ENCODE measurements at regions not wholly inside any gene's neighbourhood (a gene's known extent, or its start where the extent isn't known, plus 50 kb on each side); places are given as distances from the start of the nearest gene placed in this dataset.

GRCh38 chr16:73737637-73738036 is 559.0 kb upstream of the PSMD7 start:
- no peak for DNase-seq

GRCh38 chr16:73735954-73736353 is 560.7 kb upstream of the PSMD7 start:
- no peak for DNase-seq

DNA sequence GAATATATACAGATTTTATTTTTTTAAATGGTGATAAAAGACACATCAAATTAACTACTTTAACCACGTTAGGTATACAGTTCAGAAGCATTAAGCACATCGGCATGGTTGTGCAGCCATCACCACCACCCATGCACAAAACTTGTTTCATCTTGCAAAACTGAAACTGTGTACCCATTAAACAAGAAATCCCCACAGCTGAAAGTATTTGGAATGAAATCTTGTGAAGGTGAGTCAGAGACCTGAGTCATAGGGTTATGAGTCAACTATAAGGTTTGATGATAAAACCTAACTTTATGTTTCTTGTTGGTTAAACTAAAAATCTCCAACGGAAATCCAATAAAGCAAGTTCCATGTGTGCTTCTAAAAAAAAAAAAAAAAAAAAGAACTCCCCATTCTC is 561.6 kb upstream of the PSMD7 start:
- DNase-seq: no peak

GRCh38 chr16:73732681-73733080 is 563.9 kb upstream of the PSMD7 start:
- no peak for DNase-seq

DNA sequence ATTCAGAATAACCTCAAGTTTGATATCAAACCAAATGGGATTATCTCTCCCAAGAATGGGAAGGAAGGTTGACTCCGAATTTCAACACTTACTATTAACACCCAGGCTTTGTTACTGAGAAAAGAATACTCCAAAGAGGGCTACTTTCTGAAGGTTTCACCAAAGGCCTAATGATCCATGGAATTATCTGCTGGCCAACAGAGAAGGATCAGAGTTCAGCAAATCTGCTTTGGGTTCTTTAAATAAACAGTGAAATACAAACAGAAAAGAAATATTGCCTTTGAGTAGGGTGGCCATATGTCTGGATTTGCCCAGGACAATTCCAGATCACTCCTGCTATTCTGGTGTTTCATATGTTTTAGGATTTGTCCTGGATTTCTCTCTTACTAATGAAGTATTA is 564.5 kb upstream of the PSMD7 start:
- DNase-seq: no peak

GRCh38 chr16:73730481-73731090 is 566.0 kb upstream of the PSMD7 start:
- no peak for DNase-seq

DNA sequence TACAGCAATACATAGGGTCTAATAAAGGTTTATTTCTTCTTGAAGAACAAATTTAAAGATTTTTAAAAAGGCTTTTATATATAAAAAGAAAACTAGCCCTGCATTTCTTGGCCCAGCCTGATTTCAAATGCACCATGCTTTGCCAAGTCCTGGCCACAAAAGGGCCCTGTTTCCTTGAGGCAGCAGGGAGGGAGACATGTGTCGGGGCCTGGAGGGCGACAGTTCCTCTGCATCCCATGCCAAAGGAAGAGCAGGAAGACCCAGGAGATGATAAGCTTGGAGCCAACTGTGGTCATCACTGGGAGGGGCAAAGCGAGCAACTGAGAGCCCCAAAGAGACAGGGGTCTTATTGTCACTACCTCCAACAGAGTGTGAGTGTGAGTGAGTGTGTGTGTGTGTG is 571.5 kb upstream of the PSMD7 start:
- DNase-seq: no peak

DNA sequence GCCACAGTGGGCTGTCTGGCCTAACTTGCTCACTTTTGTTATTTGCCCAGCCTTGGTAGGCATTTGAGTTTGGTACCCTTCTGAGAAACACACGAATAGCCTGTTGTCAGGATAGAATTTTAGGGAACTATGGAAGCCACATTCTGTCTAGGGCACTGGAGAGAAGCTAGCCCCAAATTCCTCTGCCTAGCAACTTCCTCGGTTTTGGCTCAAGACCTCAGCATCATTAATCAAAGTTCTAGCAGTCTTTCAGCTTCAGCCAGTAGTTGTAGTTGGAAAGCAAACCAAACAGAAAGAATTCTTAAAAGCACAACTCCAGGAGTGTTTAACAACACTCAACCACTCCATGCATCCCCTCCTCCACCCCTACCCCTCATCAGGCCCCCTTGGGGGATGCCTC is 572.1 kb upstream of the PSMD7 start:
- DNase-seq: no peak

DNA sequence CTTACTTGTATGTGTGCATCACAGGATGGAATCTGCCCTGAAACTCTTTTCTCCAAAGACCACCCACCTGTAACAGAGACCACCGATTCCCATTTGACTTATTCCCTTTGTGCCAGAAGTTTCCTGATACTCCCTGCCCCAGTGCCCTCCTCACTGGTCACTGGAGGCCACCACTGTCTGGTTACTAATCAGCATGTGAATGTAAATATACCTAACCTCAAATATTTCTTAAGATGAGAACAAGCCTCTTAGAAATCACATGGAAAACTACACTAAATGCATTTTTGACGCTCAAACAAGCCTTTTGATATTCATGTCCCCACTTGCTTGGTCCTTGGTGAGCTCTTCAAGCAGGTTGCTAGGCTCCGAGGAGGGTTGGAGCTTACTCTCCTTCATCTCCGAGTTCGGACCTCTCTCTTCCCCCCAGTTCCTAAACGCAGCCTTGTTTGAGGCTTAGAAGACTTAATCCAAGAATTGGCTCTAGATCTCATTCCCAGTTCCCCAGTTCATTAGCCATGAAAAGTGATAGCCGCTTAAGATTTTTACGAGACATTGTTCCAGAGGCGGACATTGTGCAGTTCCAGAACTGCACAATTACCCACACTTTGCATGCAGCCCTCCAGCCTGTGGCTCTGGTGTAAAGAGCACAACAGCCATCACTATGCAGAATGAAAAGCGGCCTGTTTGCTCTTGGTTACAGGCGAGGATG is 579.2 kb upstream of the PSMD7 start:
- DNase-seq: no peak

DNA sequence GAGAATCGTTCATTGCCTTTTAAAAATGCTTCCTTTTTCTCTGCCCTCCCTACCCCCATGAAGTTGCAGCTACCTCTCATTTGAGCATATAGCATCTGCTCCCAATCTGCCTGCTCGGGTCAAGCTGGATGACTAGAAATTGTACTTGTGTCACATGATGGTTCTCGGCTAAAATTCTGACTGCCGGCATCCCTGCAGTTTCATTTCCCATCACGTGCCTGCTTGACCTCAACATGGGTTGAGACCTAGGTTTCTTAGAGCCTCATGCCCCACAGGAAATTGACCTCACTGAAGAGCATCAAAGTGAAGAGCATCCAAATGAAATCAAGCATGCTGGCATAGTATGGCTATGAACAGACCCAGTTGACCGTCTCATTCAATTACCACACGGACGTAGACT is 581.6 kb upstream of the PSMD7 start:
- DNase-seq: no peak

- DNase-seq: peak; percentile 26
Observed at GRCh38 chr16:73713778-73714495, 582.7 kb upstream of the PSMD7 start.

DNA sequence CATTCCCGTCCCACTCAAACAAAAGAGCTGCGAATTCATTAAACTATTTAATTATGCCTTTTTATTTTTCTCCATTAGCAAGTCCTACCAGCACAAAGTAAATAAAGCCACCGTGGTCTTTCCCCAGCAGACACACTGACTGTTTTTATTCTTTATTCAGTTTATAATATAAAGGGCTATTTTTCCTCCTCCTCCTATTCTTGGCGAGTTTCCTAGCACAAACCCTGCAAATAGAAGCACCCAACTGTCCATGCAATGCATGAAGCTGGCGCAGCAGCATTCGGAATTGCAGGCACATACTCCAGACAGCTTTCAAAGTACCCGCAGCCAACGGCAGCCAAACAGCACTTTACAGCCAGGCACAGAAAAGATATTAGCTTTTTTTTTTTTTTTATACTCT is 583.4 kb upstream of the PSMD7 start:
- no peak for DNase-seq

DNA sequence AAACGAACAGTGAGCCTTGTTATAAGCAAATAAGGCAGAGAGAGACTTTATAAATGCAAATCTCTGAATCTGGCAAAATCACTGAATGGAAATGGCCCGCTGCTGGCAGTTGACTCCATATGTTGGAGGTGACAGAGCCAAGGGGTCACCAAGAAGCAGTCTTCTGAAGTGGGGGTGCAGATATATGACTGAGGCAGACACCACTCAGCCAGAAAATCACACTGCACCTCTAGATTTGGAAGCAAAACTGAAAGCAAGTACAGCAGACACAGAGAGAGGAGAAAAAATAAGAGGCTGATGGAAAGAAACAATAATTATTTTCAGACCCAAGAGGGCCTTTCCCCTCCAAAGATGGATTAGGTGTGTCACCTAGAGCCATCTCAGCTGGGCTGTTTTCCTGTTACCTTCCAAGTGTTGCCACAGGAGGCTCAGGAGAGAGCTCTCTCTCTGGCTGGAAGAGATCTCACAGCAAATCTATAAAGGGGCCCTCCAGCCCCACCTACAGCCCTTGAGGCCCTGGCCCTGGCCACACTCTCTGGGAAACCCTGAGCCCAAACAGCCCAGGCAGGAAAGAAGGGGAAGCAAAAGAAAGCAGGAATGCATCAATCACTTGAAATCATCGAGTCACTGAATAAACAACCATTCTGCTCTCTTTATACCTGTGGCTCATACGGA is 585.1 kb upstream of the PSMD7 start:
- DNase-seq: no peak

GRCh38 chr16:73710526-73710925 is 586.1 kb upstream of the PSMD7 start:
- DNase-seq: no peak

- DNase-seq: no peak
Observed at GRCh38 chr16:73707863-73708262, 588.8 kb upstream of the PSMD7 start.

DNA sequence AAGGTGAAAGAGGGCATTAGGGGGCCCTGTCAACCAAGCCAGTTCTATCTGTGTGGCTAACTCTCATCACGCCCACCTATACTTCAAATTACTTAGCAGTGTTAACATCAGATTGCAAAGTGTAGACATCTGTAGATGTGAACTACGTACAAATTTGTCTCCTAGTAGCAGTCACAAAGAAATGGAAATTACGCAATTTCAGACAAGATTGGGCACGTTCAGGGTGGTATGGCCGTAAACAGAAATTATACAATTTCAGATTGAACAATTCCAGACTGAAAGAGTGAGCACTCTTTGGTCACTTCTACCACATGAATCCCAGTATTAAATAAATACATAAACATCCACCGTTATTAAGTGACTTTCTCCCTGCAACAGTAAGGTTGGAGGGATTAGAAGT is 592.7 kb upstream of the PSMD7 start:
- no peak for DNase-seq

- no peak for DNase-seq
Observed at GRCh38 chr16:73697336-73697735, 599.3 kb upstream of the PSMD7 start.

DNA sequence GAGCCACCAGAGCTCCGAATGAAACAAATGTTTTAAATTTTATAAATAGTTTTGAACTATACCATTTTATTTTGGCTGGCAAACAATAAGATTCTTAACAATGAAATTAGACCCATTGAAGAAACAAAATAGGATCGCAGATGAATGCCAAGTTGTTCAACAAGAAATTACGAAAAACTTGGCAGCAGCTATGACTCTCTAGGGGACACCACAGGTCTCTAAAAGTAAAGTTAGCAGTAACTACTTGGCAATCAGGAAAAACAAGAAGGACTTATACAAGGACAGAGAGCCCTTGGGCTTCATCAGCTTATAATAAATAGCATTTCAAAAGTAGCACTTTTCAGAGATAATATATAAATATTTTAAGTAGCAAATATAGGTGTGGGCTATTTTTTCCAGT is 603.8 kb upstream of the PSMD7 start:
- no peak for DNase-seq

DNA sequence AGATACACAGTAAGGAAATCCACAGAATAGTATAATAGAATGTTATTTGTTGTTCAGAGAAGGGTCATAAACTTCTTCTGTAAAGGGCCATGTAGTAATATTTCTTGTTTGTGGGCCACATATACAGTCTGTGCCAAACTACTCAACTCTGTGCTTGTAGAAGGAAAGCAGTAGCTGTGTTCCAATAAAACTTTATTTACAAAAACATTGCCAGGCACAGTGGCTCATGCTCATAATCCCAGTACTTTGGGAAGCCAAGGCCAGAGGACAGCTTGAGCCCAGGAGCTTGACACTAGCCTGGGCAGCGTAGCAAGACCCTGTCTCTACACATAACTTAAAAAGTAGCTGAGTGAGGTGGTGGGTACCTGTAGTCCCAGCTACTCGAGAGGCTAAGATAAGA is 612.8 kb upstream of the PSMD7 start:
- no peak for DNase-seq

DNA sequence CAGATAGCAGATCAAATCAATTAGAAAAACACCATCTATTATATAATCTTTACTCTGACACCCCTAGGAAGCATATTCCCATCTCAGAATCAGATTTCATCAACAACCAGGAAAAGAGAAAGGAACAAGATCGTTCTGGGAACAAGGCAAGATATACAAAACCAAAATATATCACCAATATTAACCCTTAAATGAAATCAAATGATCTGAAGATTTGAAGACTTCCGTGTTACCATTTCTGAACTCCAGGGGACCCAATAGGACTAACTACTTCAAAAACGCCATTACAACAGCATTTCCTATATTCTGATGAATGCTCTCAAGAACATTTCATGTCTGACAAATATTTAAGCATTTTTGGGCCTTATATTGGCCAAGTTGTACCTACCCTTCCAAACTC is 624.2 kb upstream of the ZFHX3 start:
- no peak for DNase-seq

DNA sequence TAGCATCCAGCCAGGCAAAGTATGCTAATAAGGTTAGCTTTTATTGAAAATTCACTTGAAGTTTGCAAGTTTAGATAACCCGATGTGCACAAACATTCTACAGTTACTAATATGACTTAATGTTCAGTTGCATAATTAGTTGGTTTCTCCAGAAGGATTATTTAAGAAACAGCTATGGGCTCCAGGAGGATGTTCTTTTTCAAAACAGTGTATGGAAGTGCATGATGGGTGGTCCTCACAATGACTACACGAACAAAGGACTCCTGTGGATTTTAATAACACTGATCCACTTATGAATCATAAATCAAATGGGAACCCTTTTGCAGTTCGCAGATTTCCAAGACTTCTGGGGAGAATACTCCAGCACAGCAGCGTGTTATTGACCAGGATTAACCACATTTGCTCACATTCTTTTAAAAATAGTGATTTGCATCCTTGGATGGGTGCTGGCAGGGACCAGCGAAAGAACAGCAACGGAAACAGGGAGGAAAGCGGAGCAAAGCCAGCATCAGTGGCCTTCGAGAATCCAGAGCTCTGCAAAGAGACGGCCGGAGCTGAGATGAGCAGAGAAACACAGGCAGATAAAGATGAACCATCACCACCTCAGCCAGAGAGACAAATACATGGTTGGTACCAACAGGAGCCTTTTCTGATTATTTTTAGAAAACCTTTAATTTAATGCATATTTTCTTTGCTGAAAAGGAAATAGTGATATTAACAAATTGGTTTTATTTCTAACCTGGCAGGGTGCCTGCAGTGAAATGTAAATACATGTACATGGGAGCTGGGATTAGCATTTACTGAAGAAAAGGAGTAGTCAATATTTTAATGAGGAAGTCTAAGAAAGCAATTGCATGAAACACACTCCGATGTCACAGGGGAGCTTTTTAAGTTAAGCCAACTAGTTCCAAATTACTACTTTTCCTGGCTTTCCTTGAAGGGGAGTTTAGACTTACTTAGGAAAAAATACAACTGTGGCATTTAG is 623.2 kb upstream of the ZFHX3 start:
- DNase-seq: no peak

DNA sequence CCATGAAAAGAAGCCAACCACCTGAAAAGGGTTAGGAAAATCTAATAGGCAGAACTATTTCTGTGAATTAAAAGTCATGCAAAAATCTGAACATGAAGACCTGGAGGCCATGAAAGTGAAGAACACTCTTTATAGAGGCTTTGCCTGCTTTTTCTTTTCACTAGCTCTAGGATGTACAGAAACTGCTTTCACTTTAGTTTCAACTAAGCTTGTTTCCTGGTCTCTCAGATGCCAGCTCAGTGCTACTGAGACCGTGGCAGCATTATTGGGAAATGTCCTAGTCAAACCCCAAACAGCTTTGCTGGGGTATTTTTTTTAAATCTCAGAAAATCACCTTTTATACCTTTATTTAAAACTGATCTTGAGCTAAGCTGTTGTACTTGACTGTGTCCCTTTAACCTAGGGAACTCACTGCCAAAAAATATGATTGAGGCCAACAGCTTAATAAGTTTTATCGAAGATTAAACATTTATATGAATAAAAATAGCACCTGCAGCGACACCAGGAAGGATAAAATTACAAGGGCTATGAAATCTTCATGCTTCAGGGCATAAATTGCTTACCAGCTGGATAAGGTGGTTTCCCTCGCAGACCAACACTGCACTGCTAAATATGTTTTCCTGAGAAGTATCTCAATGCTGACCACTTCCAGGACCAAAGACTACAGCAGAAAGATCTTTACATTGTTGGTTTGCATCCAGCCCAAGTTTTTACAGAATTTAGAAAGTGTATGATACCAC is 621.8 kb upstream of the ZFHX3 start:
- DNase-seq: no peak
